DMS 273 (cell line): ENCODE measurements at regions not wholly inside any gene's neighbourhood (a gene's known extent, or its start where the extent isn't known, plus 50 kb on each side); places are given as distances from the start of the nearest gene placed in this dataset.
"Not testable (repeated sequence)": the region's sequence is repeated elsewhere in the genome, so short reads cannot be mapped to it uniquely, and the experiment has no call there.

ENCODE experiments used
- DNase-seq: peaks from one replicate; lab custom pipeline; 2025; ENCODE audit not compliant: unreplicated experiment; lab: John Stamatoyannopoulos, UW

- DNase-seq = peak; percentile 38
Observed at GRCh38 chr2:64910972-64911433, 78.2 kb upstream of the SLC1A4 start.

DNA sequence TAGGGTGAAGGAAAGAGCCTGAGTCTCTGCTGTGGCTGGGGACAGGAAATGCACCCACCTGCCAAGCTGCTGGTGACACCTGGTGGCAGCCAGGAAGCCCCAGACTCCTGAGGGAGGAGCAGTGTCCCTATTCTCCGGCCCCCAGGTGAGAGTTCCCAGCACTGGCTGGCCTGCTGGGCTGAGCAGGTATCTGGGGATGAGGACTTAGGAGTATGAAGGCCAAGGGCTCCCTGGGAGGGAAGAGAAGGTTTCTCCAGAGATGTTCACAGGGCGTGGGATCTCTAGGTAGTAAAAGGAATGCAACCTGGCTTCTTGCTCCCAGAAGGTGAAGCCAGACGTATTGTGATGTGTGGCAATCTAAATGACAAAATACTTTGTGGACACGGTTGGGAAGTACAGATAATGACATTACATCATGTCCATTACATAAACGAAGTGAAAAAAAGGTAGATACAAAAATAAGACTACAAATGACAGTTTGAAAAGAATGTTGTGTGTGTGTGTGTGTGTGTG lies 75.8 kb upstream of the SLC1A4 start:
- DNase-seq = peak; percentile 40

GRCh38 chr2:64914247-64914646 lies 75.0 kb upstream of the SLC1A4 start:
- no peak for DNase-seq

GRCh38 chr2:64914735-64915509 lies 74.3 kb upstream of the SLC1A4 start:
- DNase-seq = peak; percentile 38

GRCh38 chr2:64915510-64915900 lies 73.7 kb upstream of the SLC1A4 start:
- no peak for DNase-seq

- DNase-seq = no peak
Observed at GRCh38 chr2:64918220-64918886, 70.8 kb upstream of the SLC1A4 start.

GRCh38 chr2:64919261-64919660 lies 69.9 kb upstream of the SLC1A4 start:
- DNase-seq = no peak

DNA sequence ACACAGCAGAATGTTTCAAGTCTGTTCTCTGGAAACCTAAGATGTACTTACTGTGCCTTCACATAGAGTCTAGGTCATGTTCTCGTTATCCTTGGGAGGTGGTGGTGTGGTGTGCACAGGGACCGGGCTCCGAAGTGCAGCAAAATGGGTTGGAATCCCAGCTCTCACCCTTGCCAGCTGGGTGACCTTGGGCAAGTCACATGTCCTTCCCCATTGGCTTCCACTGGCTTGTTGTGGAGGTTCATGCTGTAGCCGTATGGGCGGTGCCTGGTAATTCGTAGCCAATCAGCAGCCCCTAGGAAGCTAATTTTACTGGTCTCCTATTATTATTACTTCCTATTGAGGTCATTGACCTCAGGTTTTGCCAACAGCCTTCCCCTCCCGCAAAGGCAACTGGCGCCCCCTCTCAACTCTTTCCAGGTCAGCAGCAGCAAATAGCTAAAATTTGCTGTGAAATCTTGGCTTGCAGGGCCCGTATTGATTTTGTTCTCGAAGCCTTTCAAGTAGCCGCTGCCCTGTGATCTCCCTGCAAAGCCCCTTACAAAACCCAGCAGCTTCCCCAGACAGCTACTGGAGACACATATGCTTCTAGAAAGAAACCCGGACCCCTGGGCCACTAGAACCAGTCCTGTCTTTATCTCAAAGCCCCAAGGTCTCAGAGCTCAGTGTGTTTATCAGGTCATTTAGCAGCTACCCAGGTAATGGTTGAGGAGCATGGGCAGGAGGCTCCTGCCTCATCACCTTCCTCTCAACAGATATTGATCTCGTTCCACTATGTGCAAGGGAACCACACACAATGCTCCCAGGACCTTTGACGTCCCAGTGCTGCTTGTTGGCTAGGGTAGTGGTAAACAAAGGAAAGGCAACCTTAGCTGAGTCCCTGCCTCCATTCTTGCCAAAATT lies 66.5 kb upstream of the SLC1A4 start:
- no peak for DNase-seq

DNA sequence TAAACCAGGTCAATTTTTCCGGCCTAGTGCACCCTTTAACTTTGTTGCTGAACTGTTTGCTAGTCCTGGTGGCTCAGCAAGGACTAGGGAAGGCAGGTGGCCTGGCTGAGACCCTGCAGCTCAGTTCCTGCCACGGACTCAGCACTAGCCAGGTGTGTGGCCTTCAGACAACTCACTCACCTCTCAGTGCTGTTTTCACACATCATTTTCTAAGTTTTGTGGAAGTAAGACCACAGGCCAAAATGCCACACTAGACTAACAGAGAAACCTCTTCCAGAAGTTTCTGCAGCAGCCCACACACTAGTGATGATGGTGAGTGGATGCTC lies 65.9 kb upstream of the SLC1A4 start:
- no peak for DNase-seq

DNA sequence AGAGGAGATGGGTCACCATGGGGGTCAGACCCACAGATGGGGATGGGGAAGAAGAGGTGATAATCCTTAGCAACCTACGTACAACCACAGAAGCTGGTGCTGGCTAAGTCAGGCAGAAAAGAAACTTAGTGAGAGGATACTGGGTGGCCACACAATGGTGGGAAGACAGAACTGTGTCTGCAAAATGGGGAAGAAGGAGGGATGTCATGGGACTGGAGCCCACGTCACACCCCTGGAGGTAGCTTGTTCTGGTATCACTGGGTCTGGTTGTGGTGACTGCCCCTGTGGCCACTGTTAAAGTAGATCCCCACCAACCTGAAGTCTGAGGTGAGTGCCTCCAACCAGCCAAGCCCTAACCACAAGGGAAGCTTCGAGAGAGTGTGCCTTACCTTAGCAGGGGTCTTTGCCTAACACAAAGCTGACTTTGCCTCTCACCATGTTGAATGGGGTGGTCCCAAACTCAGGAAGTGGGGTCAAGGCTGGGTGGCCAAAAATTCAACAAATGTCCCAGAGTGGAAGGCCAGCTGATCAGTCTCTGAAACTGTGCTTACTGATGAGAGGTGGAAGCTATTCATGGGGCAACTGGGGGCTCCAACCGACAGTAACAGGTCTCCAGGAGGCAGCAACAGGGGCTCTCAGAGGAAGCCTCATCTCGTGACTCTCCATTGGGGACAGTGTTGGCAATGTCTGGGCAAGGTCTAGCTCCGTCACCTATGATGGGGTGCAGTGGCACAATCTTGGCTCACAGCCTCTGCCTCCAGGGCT lies 64.8 kb upstream of the SLC1A4 start:
- DNase-seq = no peak

DNA sequence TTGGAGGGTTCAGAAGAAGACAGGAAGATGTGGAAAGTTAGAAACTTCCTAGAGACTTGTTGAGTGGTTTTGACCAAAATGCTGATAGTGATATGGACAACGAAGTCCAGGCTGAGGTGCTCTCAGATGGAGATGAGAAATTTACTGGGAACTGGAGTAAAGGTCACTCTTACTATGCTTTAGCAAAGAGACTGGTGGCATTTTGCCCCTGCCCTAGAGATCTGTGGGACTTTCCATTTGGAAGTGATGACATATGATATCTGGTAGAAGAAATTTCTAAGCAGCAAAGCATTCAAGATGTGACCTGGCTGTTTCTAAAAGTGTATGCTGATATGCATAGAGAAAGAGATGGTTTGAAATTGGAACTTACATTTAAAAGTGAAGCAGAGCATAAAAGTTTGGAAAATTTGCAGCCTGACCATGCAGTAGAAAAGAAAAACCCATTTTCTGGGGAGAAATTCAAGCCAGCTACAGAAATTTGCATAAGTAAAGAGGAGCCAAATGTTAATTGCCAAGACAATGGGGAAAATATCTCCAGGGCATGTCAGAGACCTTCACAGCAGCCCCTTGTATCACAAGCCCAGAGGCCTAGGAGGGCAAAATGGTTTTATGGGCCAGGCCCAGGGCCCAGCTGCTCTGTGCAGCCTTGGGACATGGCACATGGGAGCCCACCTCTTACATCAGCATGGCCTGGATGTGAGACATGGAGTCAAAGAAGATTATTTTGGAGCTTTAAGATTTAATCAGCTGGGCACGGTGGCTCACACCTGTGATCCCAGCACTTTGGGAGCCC lies 63.1 kb upstream of the SLC1A4 start:
- DNase-seq = not testable (repeated sequence)

DNA sequence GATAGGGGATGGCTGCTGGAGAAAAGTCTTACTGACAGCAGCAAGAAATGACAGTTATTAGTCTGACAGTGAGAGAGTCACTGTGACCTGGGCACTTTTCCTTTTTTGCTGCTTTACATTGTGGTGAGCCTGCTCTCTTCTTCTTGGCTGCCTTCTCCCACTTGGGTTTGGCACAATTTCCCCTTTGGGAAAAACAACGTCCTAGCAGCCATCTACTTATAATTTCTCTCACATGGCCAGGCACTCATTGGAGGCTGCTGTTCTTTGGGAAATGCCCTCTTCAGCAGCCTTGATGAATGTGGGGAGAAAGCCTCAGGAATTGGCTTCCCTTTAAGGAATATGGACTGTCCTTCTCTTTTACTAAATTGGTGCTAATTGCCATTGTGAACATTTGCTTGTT lies 60.4 kb upstream of the SLC1A4 start:
- DNase-seq = no peak

- no peak for DNase-seq
Observed at GRCh38 chr2:64929333-64929732, 59.9 kb upstream of the SLC1A4 start.

- DNase-seq = no peak
Observed at GRCh38 chr2:64930258-64930671, 58.9 kb upstream of the SLC1A4 start.

- DNase-seq = no peak
Observed at GRCh38 chr2:64931246-64932115, 57.7 kb upstream of the SLC1A4 start.

- no peak for DNase-seq
Observed at GRCh38 chr2:64932116-64932370, 57.2 kb upstream of the SLC1A4 start.

DNA sequence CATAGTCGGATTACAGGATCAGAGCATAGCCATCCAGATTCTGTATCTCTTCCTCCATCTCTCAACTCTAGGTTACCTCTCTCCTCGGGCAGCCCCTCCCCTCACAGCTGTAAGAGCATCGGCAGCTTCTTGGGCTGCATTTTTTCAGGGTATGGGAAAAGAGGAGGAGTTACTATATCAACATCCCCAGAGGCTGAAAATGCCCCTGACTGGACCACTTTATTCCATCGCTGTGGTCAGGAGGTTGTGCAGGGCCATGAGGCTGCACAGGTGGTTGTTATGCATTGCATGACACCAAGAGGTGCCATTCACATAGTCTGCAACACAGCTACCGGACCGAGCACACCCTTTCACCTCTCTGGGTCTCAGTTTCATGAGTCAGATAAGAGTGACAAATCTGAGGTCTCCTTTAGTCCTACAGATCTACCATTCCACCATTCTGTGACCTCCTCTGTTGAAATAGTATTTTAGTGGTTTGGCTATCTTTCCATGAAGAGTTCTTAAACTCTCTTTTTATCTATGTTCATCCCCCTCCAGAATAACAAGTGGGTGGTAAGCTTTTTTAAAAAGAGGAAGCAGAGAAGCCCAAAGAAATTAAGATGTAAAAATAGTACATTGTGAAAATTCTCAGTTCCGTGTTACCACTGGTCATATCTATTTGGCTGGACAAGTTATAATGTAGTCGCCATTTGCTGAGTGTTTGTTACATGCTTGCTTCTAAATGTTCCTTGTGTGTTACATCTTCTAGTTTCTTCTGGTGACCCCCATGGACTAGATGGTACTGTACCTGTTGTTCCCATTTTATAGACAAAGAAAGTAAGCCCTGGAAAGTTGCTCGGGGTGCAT lies 56.6 kb upstream of the SLC1A4 start:
- DNase-seq = no peak

GRCh38 chr2:64934530-64934929 lies 54.7 kb upstream of the SLC1A4 start:
- no peak for DNase-seq
